NCI-H526 (cell line): ENCODE measurements at regions not wholly inside any gene's neighbourhood (a gene's known extent, or its start where the extent isn't known, plus 50 kb on each side); places are given as distances from the start of the nearest gene placed in this dataset.

Experiments
- DNase-seq, 2 experiments: peaks; one replicate each; lab custom pipeline; 2025; lab: John Stamatoyannopoulos, UW

GRCh38 chr5:173830421-173830820, 57.7 kb upstream of the CPEB4 start:
- no peak for DNase-seq

GRCh38 chr5:173831196-173831914, 56.8 kb upstream of the CPEB4 start:
- no peak for DNase-seq

- DNase-seq = no peak
Observed at GRCh38 chr5:173832386-173832785, 55.8 kb upstream of the CPEB4 start.

- DNase-seq = no peak
Observed at GRCh38 chr5:173833196-173833985, 54.8 kb upstream of the CPEB4 start.

GRCh38 chr5:173834071-173834771, 53.9 kb upstream of the CPEB4 start:
- peak in 1 of 2 experiments; percentile 6 for DNase-seq

GRCh38 chr5:173835131-173835530, 53.0 kb upstream of the CPEB4 start:
- DNase-seq = no peak

- DNase-seq = no peak
Observed at GRCh38 chr5:173835661-173836060, 52.5 kb upstream of the CPEB4 start.

GRCh38 chr5:173837654-173838053, 50.5 kb upstream of the CPEB4 start:
- DNase-seq = no peak
